HEK293T (cell line): ENCODE measurements at regions not wholly inside any gene's neighbourhood (a gene's known extent, or its start where the extent isn't known, plus 50 kb on each side); places are given as distances from the start of the nearest gene placed in this dataset.

Experiments
- CTCF ChIA-PET: fragments of 350-600 bp; formaldehyde crosslinking; extraction: SDS; loops from one replicate; lab custom pipeline; 2021; ENCODE audit warnings: antibody characterized with exemption, inconsistent platforms; lab: Yijun Ruan, JAX
- POLR2A ChIA-PET: fragments of 350-600 bp; formaldehyde crosslinking; extraction: SDS; loops from one replicate; lab custom pipeline; 2020; ENCODE audit warnings: antibody characterized with exemption, inconsistent platforms; lab: Yijun Ruan, JAX
- DNase-seq: peaks from one replicate; pipeline ENCODE4 v3.0.0; 2012; ENCODE audit warnings: mixed read lengths; ENCODE audit errors: extremely low spot score
- ARNT ChIP-seq: fragments of 450-650 bp; IDR thresholded peaks from 2 replicates; pipeline ENCODE4 v1.6.1; 2017; ENCODE audit warnings: mild to moderate bottlenecking
- BHLHE40 ChIP-seq: fragments of 450-650 bp; IDR thresholded peaks from 2 replicates; pipeline ENCODE4 v1.6.1; 2016; ENCODE audit warnings: mild to moderate bottlenecking, moderate library complexity, borderline replicate concordance
- CTBP1 ChIP-seq: fragments of 450-650 bp; IDR thresholded peaks from 2 replicates; pipeline ENCODE4 v1.6.1; 2016; ENCODE audit warnings: borderline replicate concordance
- ELF4 ChIP-seq: fragments of 450-650 bp; IDR thresholded peaks from 2 replicates; pipeline ENCODE4 v1.6.1; 2017; ENCODE audit warnings: antibody characterized with exemption
- FOXA1 ChIP-seq: fragments of 450-650 bp; IDR thresholded peaks from 2 replicates; pipeline ENCODE4 v1.6.1; 2016; ENCODE audit warnings: mild to moderate bottlenecking
- FOXK2 ChIP-seq: fragments of 450-650 bp; IDR thresholded peaks from 2 replicates; pipeline ENCODE4 v1.6.1; 2016; ENCODE audit warnings: mild to moderate bottlenecking
- FOXM1 ChIP-seq: fragments of 450-650 bp; IDR thresholded peaks from 2 replicates; pipeline ENCODE4 v1.6.1; 2017; ENCODE audit warnings: mild to moderate bottlenecking, borderline replicate concordance
- HDGF ChIP-seq: fragments of 450-650 bp; IDR thresholded peaks from 2 replicates; pipeline ENCODE4 v1.6.1; 2017; ENCODE audit warnings: antibody characterized with exemption, borderline replicate concordance
- L3MBTL2 ChIP-seq: fragments of 450-650 bp; conservative IDR thresholded peaks from 2 replicates; pipeline ENCODE4 v1.6.1; 2016; ENCODE audit warnings: mild to moderate bottlenecking
- LEF1 ChIP-seq: fragments of 450-650 bp; IDR thresholded peaks from 2 replicates; pipeline ENCODE4 v1.6.1; 2017; ENCODE audit warnings: mild to moderate bottlenecking, borderline replicate concordance
- NFRKB ChIP-seq: fragments of 450-650 bp; IDR thresholded peaks from 2 replicates; pipeline ENCODE4 v1.6.1; 2016; ENCODE audit warnings: mild to moderate bottlenecking, moderate library complexity
- SP1 ChIP-seq: fragments of 450-650 bp; IDR thresholded peaks from 2 replicates; pipeline ENCODE4 v1.6.1; 2017
- SUZ12 ChIP-seq: fragments of 450-650 bp; IDR thresholded peaks from 2 replicates; pipeline ENCODE4 v1.6.1; 2016; ENCODE audit warnings: mild to moderate bottlenecking
- TARDBP ChIP-seq: fragments of 450-650 bp; IDR thresholded peaks from 2 replicates; pipeline ENCODE4 v1.6.1; 2016
- ZNF384 ChIP-seq: fragments of 450-650 bp; IDR thresholded peaks from 2 replicates; pipeline ENCODE4 v1.6.1; 2016
- TF ChIP-seq, protein P1 (sequence below): fragments of 450-650 bp; IDR thresholded peaks from 2 replicates; pipeline ENCODE4 v1.6.1; 2016

DNA sequence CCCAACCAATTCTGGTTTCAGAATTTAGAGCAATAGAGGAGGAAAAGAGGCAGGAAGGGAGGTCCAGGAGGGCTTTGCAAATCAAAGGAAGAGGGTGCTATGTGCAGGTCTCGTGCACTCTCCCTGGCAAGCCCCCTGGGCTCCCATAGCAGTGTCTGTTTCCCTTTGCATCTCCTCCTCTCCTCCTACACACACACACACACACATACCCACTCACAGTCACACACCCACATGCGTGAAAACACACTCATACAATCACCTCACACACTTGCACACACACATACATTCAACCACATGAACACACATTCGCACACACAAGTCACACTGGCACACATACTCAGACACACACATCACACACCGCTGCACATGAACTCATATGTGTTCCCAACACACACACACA, 105.3 kb downstream of the OAT start:
- TF ChIP-seq CTBP1 (no peak), BHLHE40 (no peak), SP1 (no peak), FOXK2 (no peak), ZNF384 (no peak), TARDBP (no peak), FOXM1 (no peak), ARNT (no peak), L3MBTL2 (no peak), FOXA1 (no peak), SUZ12 (no peak)
- TF ChIP-seq, protein P1, sequence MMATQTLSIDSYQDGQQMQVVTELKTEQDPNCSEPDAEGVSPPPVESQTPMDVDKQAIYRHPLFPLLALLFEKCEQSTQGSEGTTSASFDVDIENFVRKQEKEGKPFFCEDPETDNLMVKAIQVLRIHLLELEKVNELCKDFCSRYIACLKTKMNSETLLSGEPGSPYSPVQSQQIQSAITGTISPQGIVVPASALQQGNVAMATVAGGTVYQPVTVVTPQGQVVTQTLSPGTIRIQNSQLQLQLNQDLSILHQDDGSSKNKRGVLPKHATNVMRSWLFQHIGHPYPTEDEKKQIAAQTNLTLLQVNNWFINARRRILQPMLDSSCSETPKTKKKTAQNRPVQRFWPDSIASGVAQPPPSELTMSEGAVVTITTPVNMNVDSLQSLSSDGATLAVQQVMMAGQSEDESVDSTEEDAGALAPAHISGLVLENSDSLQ: no peak
- POLR2A ChIA-PET: no interaction called here
- DNase-seq: no peak
- CTCF ChIA-PET: no interaction called here

DNA sequence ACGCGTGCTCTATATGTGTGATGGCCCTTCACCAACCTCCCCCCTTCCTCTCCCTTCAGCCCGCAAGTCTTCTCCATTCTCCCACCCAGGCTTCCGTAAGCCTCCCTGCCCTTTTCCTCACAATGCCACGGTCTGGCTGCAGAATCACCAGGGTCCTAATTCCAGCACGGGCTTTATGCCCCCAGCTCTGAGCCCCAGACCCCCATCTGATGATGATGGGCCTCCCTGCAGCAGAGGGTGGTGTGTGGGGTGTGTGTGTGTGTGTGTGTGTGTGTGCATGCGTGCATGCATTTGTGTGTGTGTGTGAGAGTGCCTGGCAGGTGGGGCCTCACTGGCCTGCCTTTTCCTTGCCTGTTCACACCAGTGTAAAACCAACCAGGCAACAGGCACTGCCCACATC, 109.9 kb downstream of the OAT start:
- POLR2A ChIA-PET: no interaction called here
- DNase-seq: no peak
- no peak for TF ChIP-seq HDGF
- CTCF ChIA-PET: no interaction called here

DNA sequence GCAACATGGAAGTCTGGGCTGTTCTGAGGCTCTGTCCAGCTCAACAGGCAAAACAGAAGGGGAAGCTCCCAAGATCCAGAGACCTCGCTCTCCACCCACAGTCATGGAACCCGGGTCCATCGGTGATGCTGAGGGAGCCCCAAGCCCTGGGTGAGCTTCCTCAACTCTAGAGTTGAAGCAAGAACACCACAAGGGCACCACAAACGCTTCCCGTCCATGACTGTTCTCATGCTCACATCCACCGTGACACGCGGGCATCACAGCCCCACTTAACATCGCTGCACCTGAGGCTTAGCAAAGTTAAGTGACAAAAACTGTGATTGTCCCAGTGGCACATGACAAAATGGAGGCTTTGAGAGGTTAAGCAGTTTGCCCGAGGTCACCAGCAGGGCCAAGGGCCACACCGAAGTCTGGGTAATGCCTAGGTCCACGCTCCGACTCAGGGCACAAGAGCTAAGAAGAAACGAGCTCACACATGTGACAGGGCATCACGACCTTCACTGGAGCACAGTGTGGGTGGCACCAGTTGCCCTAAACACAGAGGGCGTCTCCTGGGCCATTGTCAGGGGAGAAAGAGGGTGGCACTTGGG, 110.6 kb downstream of the OAT start:
- no peak for TF ChIP-seq ZNF384
- TF ChIP-seq HDGF: no peak
- no peak for TF ChIP-seq FOXM1
- TF ChIP-seq, protein P1: no peak
- TF ChIP-seq LEF1: no peak
- no peak for TF ChIP-seq CTBP1
- no peak for TF ChIP-seq TARDBP
- TF ChIP-seq BHLHE40: no peak
- TF ChIP-seq L3MBTL2: no peak
- TF ChIP-seq ARNT: no peak
- TF ChIP-seq FOXK2: no peak
- TF ChIP-seq NFRKB: no peak
- ChIA-PET POLR2A (no interaction called here), CTCF (no interaction called here)
- DNase-seq: no peak

DNA sequence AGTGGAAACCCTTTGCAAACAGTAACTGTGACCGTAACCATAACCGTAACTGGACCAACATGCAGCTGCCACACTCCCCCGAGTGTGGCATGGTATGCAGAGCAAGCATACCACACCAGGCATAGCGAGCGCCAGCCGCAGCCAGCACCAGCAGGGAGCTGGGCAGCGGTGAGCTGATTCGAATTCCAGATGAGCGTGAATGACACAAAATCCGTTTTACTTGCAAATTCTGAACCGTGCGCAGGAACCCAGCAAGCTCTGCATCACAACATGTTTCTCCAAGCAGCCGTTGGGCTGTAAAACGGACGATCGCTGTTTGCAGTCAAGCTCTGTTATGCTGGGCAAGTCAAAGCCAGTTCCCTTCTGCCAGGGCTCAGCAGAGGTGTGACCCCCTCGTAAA, 111.1 kb downstream of the OAT start:
- TF ChIP-seq LEF1 (no peak), CTBP1 (no peak), FOXM1 (no peak), HDGF (no peak), ARNT (no peak), ZNF384 (no peak), TARDBP (no peak), NFRKB (no peak), ELF4 (no peak)
- TF ChIP-seq, protein P1: no peak
- ChIA-PET POLR2A (no interaction called here), CTCF (no interaction called here)
- no peak for DNase-seq

DNA sequence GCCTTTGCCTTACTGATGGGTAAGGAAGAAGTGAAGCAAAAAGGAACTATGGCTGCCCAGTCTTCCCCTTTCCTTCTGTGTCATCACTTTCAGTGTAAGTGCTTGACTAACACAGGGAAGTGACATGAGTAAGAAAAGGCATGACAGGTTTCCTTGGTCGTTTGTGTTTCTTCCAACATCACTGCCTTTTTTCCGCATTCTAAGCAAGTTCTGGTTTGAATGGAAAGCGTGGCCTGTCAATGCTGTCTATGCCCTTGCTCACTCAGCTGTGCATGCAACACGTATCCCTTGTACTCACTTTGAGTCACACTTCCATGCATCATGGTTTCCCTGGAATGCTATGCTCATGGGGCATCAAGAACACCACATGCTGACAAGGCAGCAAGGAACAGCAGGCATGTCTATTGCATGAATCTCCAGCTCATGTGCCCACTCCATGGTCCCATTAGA, 111.8 kb downstream of the OAT start:
- TF ChIP-seq LEF1 (no peak), FOXA1 (no peak), CTBP1 (no peak), SP1 (no peak)
- DNase-seq: no peak
- CTCF ChIA-PET: no interaction called here
- POLR2A ChIA-PET: no interaction called here

DNA sequence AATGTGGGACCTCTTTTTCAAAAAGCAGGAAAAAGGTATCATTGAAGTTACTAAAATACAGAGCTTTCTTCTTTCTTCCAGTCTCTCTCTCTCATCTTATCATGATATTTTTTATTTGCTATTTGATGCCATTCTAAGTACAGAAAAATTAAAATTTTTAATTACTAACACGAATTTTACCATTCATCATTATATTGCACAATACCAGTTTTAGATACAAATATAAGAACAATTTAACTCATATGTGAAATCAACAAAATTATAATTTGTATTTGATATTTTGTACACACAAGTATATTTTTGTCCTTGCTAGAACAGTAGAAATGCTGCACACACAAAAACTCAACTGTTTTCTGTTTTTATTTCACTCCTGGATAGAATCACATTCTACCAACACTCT, 112.2 kb downstream of the OAT start:
- ChIA-PET POLR2A (no interaction called here), CTCF (no interaction called here)
- no peak for DNase-seq
- TF ChIP-seq L3MBTL2 (no peak), FOXM1 (no peak), SP1 (no peak), LEF1 (no peak), HDGF (no peak), FOXK2 (no peak), NFRKB (no peak), ELF4 (no peak), SUZ12 (no peak), TARDBP (no peak), ZNF384 (no peak), BHLHE40 (no peak), ARNT (no peak), CTBP1 (no peak), FOXA1 (no peak)
- TF ChIP-seq, protein P1: no peak
